HepG2 (cell line): ENCODE measurements at regions not wholly inside any gene's neighbourhood (a gene's known extent, or its start where the extent isn't known, plus 50 kb on each side); places are given as distances from the start of the nearest gene placed in this dataset.

Experiments
- ATAC-seq: fragments of 200-7000 bp; cut with Tn5 transposase; 3 replicates; pipeline ENCODE4 v1.9.1; 2020; ENCODE audit warnings: mild to moderate bottlenecking, moderate library complexity
- BruUV-seq: library from RNA; stranded (reverse); fragments of 400-500 nt; replicated peaks from 2 replicates; lab custom pipeline; 2021; lab: Mats Ljungman, UMichigan
- CTCF ChIA-PET: fragments of 300-600 bp; formaldehyde crosslinking; extraction: SDS; loops from one replicate; lab custom pipeline; 2021; ENCODE audit warnings: low total read pairs, inconsistent platforms, low intra/inter-chr PET ratio; lab: Yijun Ruan, JAX
- POLR2A ChIA-PET: fragments of 350-600 bp; sonication (Branson Sonifier 250); formaldehyde crosslinking; loops from one replicate; lab custom pipeline; 2020; ENCODE audit warnings: antibody characterized with exemption, inconsistent platforms; lab: Yijun Ruan, JAX
- DNase-seq: peaks from one replicate; pipeline ENCODE4 v3.0.0-alpha.2; 2015; ENCODE audit warnings: low spot score
- FAIRE-seq: peaks from 3 replicates; lab custom pipeline; 2011; peaks lifted over from hg19 to GRCh38; lab: Jason Lieb, UNC
- H2AFZ ChIP-seq: one replicate; pipeline ENCODE4 v1.6.1; 2011; ENCODE audit warnings: low read length, inconsistent platforms
- H3K27ac ChIP-seq: fragments of 300-600 bp; 3 replicates; pipeline ENCODE4 v1.8.0; 2011; ENCODE audit warnings: mixed run types, mild to moderate bottlenecking, mixed read lengths, low read length, inconsistent platforms; ENCODE audit not compliant: insufficient read depth; ENCODE audit errors: extremely low read length
- H3K27me3 ChIP-seq, 2 experiments: fragments of 200-600 bp in 1 of 2; 2 replicates in 1 of 2; 3 replicates in 1 of 2; pipeline versions ENCODE4 v1.6.0 to v1.8.0; 2011; ENCODE audit warnings: low read length in 2 of 2, mild to moderate bottlenecking in 2 of 2, moderate library complexity in 2 of 2, inconsistent platforms in 1 of 2; ENCODE audit not compliant: insufficient read depth in 2 of 2, control insufficient read depth in 1 of 2
- H3K36me3 ChIP-seq, 2 experiments: fragments of 200-600 bp in 1 of 2; replicated peaks in 1 of 2; 2 replicates in 1 of 2; 3 replicates in 1 of 2; pipeline versions ENCODE4 v1.5.1 to v1.8.0; 2011; ENCODE audit warnings: low read length in 2 of 2, inconsistent platforms in 1 of 2; ENCODE audit not compliant: insufficient read depth in 2 of 2, control insufficient read depth in 1 of 2
- H3K4me1 ChIP-seq: 2 replicates; pipeline ENCODE4 v1.5.1; 2012; ENCODE audit warnings: low read length, inconsistent platforms; ENCODE audit not compliant: insufficient read depth
- H3K4me2 ChIP-seq: 2 replicates; pipeline ENCODE4 v1.6.0; 2011; ENCODE audit warnings: low read depth, low read length, inconsistent platforms
- H3K4me3 ChIP-seq, 3 experiments: fragments of 200-600 bp in 1 of 3; sonication (generic), shearing (Covaris generic) in 1 of 3; replicated peaks in 1 of 3; 2 replicates each; pipeline ENCODE4 v1.5.1; 2011 to 2016; ENCODE audit warnings: low read length in 3 of 3, inconsistent platforms in 2 of 3, low read depth in 2 of 3, mild to moderate bottlenecking in 2 of 3, control low read depth in 1 of 3, mixed read lengths in 1 of 3; ENCODE audit not compliant: insufficient read depth in 1 of 3
- H3K79me2 ChIP-seq: one replicate; pipeline ENCODE4 v1.6.1; 2011; ENCODE audit warnings: low read length, inconsistent platforms; ENCODE audit not compliant: insufficient read depth
- H3K9ac ChIP-seq: 2 replicates; pipeline ENCODE4 v1.6.0; 2011; ENCODE audit warnings: mild to moderate bottlenecking, low read depth, low read length, inconsistent platforms; ENCODE audit not compliant: insufficient read depth
- H3K9me3 ChIP-seq: 2 replicates; pipeline ENCODE4 v1.5.1; 2012; ENCODE audit warnings: mild to moderate bottlenecking, low read length
- H4K20me1 ChIP-seq: 2 replicates; pipeline ENCODE4 v1.6.0; 2011; ENCODE audit warnings: inconsistent platforms, mild to moderate bottlenecking, low read length, moderate library complexity; ENCODE audit not compliant: insufficient read depth
- HHEX ChIP-seq: IDR thresholded peaks from 2 replicates; pipeline ENCODE4 v1.6.1; 2016; ENCODE audit warnings: control low read depth
- IKZF5 ChIP-seq: IDR thresholded peaks from 2 replicates; pipeline ENCODE4 v1.6.1; 2018; ENCODE audit warnings: missing genetic modification reagents, mild to moderate bottlenecking, missing compliant biosample characterization
- KDM5B ChIP-seq: sonication (generic); formaldehyde crosslinking; IDR thresholded peaks from 2 replicates; pipeline ENCODE4 v1.4.0; 2020; ENCODE audit warnings: missing genetic modification reagents, mild to moderate bottlenecking, borderline replicate concordance
- NFE2L2 ChIP-seq: fragments of 150-350 bp; IDR thresholded peaks from 2 replicates; pipeline ENCODE4 v1.6.1; 2014; ENCODE audit warnings: low read length
- PRDM10 ChIP-seq: sonication (generic); formaldehyde crosslinking; IDR thresholded peaks from 2 replicates; pipeline ENCODE4 v1.4.0; 2020; ENCODE audit warnings: low read depth, missing genetic modification reagents
- TFDP2 ChIP-seq: sonication (generic); formaldehyde crosslinking; IDR thresholded peaks from 2 replicates; pipeline ENCODE4 v1.4.0; 2020; ENCODE audit warnings: missing genetic modification reagents
- UBTF ChIP-seq: sonication (generic); formaldehyde crosslinking; IDR thresholded peaks from 2 replicates; pipeline ENCODE4 v1.4.0; 2020; ENCODE audit warnings: mild to moderate bottlenecking, missing genetic modification reagents
- ZBTB14 ChIP-seq: sonication (generic); formaldehyde crosslinking; IDR thresholded peaks from 2 replicates; pipeline ENCODE4 v1.4.0; 2020; ENCODE audit warnings: missing genetic modification reagents
- WGBS: methylation state at CpG from one replicate; pipeline ENCODE4 v1.1.6; 2017; ENCODE audit warnings: low lambda C conversion rate; 5-methylcytosine and 5-hydroxymethylcytosine counted together
- in situ Hi-C: cut with HindIII; loops from 2 replicates; pipeline ENCODE4 v1.10.0; 2017; ENCODE audit warnings: low pct_unique_long_range_greater_than_20kb; ENCODE audit not compliant: extremely low pct_ligation_motif_present
- intact Hi-C: fragments of 100-400 bp; cut with micrococcal nuclease; formaldehyde crosslinking; loops from one replicate; pipeline ENCODE4 v1.10.0; 2022; ENCODE audit not compliant: unreplicated experiment

GRCh38 chr5:5645198-5645597, 222.7 kb downstream of the ICE1 start:
- CTCF ChIA-PET, result no interaction called here
- FAIRE-seq, result no peak

More at GRCh38 chr5:5645198-5645597, 222.7 kb downstream of the ICE1 start:
- H3K9me3 ChIP-seq, result no peaks in the 10 kb centered on the region
- no peak for ATAC-seq
- intact Hi-C loops, result no loop called here
- no peaks in the 10 kb centered on the region for H4K20me1 ChIP-seq
- peaks cover 1 to 13% of the 10 kb centered on the region in 2 experiments; a peak in 2 of 5 replicates for H3K27me3 ChIP-seq
- no peaks in the 10 kb centered on the region for H3K79me2 ChIP-seq
- H3K36me3 ChIP-seq, result no peaks in the 10 kb centered on the region
- DNase-seq, result no peak
- H3K4me1 ChIP-seq, result no peaks in the 10 kb centered on the region
- H3K27ac ChIP-seq, result no peak overlapping the region
- H3K4me3 ChIP-seq, result no peak overlapping the region
- no TSS peak for BruUV-seq
- in situ Hi-C loops, result no loop called here
- no peak overlapping the region for H3K4me2 ChIP-seq
- no peak overlapping the region for H2AFZ ChIP-seq
- WGBS, result 6% methylated on average over 2 of the region's 2 CpGs
- H3K9ac ChIP-seq, result no peak overlapping the region
- POLR2A ChIA-PET, result no interaction called here
- no peak for TF ChIP-seq KDM5B (CRISPR knock-in tag)
- TF ChIP-seq PRDM10, result no peak
- TF ChIP-seq IKZF5 (CRISPR knock-in tag), result no peak
- TF ChIP-seq UBTF (CRISPR knock-in tag), result no peak
- no peak for TF ChIP-seq NFE2L2
- TF ChIP-seq ZBTB14 (CRISPR knock-in tag), result no peak
- TF ChIP-seq HHEX (CRISPR knock-in tag), result no peak
- no peak for TF ChIP-seq TFDP2 (CRISPR knock-in tag)
